ENCODE measurements at regions not wholly inside any gene's neighbourhood (a gene's known extent, or its start where the extent isn't known, plus 50 kb on each side); places are given as distances from the start of the nearest gene placed in this dataset.

DNA sequence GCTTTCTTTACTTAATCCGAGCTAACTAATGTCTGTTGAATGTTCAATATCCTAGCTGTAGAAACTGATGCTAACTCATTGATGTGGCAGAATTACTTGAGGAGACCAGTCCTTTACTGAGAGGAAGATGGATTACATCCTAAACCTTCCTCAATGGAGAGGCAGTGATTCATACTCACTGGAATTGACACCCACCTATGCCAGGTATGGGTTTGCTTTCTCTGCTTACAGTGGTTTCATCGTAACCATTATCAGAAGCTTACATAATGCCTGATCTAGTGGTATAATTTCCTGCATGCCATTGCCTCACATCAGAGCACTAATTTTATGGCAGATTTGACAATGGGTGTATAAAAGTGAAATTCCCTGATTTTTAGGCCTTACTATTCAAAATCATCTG is 384.7 kb downstream of the ANXA1 start:
- H3K36me3 ChIP-seq (ENCODE audit: control insufficient read depth in 2 of 2, extremely low read depth in 1 of 2, insufficient read depth in 2 of 2, low read length in 2 of 2), result no peaks in the 10 kb centered on the region
- H3K9me3 ChIP-seq (replicated peaks; ENCODE audit: control insufficient read depth, insufficient read depth, low read length), result no peaks in the 10 kb centered on the region
- no peaks in the 10 kb centered on the region for H3K79me2 ChIP-seq (ENCODE audit: control insufficient read depth, insufficient read depth, low read length)
- H3K27me3 ChIP-seq (ENCODE audit: control insufficient read depth in 2 of 2, insufficient read depth in 2 of 2, low read length in 2 of 2), result no peaks in the 10 kb centered on the region
- intact Hi-C loops (cut with micrococcal nuclease), result no loop called here
- FAIRE-seq (no peak), DNase-seq (ENCODE audit: low read depth, low spot score) (no peak)
- no TSS peak for BruUV-seq (replicated peaks)
- H3K4me2 ChIP-seq (ENCODE audit: insufficient read depth, low read length), result no peak overlapping the region
- H3K9ac ChIP-seq (replicated peaks; ENCODE audit: extremely low read depth, insufficient read depth, low read length), result no peak overlapping the region
- CTCF ChIA-PET, result no interaction called here
- no peak overlapping the region for H3K27ac ChIP-seq (ENCODE audit: insufficient read depth, low read depth, low read length)
- TF ChIP-seq EZH2 (IDR thresholded peaks at IDR 0.05; ENCODE audit: borderline replicate concordance, low read depth, low read length, severe bottlenecking) (no peak), GATA2 (IDR thresholded peaks at IDR 0.05; ENCODE audit: insufficient read depth, insufficient read length, low read depth, low read length) (no peak), JUN (IDR thresholded peaks at IDR 0.05; ENCODE audit: borderline replicate concordance, insufficient read depth, insufficient read length, low read depth) (no peak), POLR2A (IDR thresholded peaks at IDR 0.05; ENCODE audit: low read depth, low read length) (no peak), FOS (IDR thresholded peaks at IDR 0.05; ENCODE audit: borderline replicate concordance, insufficient read depth, low read length) (no peak), POLR2AphosphoS5 (IDR thresholded peaks at IDR 0.05; ENCODE audit: insufficient read depth, low read depth, low read length) (no peak), MYC (IDR thresholded peaks at IDR 0.05; ENCODE audit: low read depth, low read length) (no peak)
- TF ChIP-seq, protein P1, sequence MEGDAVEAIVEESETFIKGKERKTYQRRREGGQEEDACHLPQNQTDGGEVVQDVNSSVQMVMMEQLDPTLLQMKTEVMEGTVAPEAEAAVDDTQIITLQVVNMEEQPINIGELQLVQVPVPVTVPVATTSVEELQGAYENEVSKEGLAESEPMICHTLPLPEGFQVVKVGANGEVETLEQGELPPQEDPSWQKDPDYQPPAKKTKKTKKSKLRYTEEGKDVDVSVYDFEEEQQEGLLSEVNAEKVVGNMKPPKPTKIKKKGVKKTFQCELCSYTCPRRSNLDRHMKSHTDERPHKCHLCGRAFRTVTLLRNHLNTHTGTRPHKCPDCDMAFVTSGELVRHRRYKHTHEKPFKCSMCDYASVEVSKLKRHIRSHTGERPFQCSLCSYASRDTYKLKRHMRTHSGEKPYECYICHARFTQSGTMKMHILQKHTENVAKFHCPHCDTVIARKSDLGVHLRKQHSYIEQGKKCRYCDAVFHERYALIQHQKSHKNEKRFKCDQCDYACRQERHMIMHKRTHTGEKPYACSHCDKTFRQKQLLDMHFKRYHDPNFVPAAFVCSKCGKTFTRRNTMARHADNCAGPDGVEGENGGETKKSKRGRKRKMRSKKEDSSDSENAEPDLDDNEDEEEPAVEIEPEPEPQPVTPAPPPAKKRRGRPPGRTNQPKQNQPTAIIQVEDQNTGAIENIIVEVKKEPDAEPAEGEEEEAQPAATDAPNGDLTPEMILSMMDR (IDR thresholded peaks at IDR 0.05; ENCODE audit: extremely low read depth in 1 of 2, insufficient read depth in 1 of 2, low read depth in 1 of 2, low read length in 2 of 2), result no peak
- TF ChIP-seq, protein P2, sequence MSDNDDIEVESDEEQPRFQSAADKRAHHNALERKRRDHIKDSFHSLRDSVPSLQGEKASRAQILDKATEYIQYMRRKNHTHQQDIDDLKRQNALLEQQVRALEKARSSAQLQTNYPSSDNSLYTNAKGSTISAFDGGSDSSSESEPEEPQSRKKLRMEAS (IDR thresholded peaks at IDR 0.05; ENCODE audit: insufficient read depth, insufficient read length), result no peak
- no peaks in the 10 kb centered on the region for H3K9me1 ChIP-seq (replicated peaks; ENCODE audit: control insufficient read depth, extremely low read depth, insufficient read depth, low read length)
- dilution Hi-C loops (cut with MboI; ENCODE audit: extremely low pct_ligation_motif_present, low sequenced_read_pairs), result no loop called here
- no peaks in the 10 kb centered on the region for H3K4me1 ChIP-seq (ENCODE audit: control insufficient read depth, extremely low read depth, insufficient read depth, low read length)
- H3K4me3 ChIP-seq (replicated peaks in 1 of 3; ENCODE audit: insufficient read depth in 1 of 3, low read depth in 1 of 3, low read length in 3 of 3), result no peak overlapping the region
- POLR2A ChIA-PET, result no interaction called here
- H2AFZ ChIP-seq (ENCODE audit: low read depth, low read length), result no peak overlapping the region
- no peaks in the 10 kb centered on the region for H4K20me1 ChIP-seq (replicated peaks; ENCODE audit: control insufficient read depth, extremely low read depth, insufficient read depth, low read length)

Measured in endothelial cell of umbilical vein (primary cell).